Fibroblast of peridontal ligament (primary cell): ENCODE measurements at regions not wholly inside any gene's neighbourhood (a gene's known extent, or its start where the extent isn't known, plus 50 kb on each side); places are given as distances from the start of the nearest gene placed in this dataset.
"Not testable (repeated sequence)": the region's sequence is repeated elsewhere in the genome, so short reads cannot be mapped to it uniquely, and the experiment has no call there.

ENCODE experiments used
- DNase-seq: peaks from one replicate; pipeline ENCODE4 v3.0.0-alpha.2; 2010; ENCODE audit errors: extremely low read depth

GRCh38 chr6:128738112-128738511, 144.8 kb upstream of the LAMA2 start:
- no peak for DNase-seq

DNA sequence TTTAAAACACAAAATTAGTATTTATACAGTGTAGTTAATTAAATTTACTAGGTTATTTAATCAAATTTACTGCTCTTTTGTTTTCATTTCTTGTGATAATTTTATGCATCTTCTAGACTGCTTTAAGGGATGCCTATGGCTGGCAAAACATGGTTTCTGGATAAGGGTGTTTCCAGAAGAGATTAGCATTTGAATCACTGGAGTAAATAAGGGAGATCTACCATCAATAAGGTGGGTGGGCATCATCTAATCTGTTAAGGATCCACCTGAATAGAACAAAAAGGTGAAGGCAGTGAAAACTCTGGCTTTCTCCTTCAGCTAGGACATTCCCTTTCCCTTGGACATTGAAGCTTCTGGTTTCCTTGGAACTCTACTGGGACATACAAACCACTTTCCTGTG, 146.2 kb upstream of the LAMA2 start:
- DNase-seq: no peak

DNA sequence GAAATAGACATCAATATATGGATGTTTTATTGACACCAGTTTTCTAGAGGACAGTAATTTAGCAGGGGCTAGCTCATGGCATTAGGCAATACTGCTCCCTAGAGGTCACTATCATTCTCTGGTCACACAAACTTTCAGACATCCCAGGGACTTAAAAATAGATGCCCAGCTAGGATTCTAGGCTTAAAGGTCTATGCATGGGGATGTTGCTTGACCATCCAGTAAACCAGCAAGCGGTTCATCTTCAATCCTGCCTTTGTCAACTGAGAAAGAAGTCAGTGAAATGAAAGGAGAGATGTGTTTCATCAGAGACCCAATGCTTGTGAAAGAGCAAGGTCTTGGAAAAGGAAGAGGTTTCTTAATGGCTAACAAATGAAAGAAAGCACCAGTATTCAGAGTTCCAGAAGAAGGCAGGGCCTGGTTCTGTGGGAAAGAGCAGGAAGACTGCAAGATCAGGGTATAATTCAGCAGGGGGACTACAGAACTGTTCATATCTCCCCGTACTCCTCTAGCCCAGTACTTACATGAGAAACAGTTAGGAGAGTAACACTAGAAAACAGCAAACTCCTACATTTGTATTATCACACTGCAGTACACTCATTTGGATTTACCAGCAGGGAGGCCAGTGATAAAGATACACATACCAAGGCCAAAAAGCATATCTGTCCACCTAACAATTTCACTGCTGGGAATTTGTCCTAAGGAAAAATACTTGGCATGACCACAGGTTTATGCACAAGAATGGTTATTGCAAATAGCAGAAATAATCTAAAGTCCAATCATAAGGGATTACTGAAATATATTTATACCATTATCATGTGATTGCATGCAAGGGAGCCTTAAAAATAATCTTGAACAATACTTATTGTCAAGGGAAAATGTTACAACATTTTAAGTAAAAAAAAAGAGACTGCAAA, 151.4 kb upstream of the LAMA2 start:
- peak; percentile 79 for DNase-seq

GRCh38 chr6:128727500-128727899, 155.4 kb upstream of the LAMA2 start:
- DNase-seq: no peak

GRCh38 chr6:128725271-128726233, 157.4 kb upstream of the LAMA2 start:
- DNase-seq: peak; percentile 64

- DNase-seq: no peak
Observed at GRCh38 chr6:128724738-128725137, 158.2 kb upstream of the LAMA2 start.

- peak; percentile 13 for DNase-seq
Observed at GRCh38 chr6:128723667-128724066, 159.3 kb upstream of the LAMA2 start.

DNA sequence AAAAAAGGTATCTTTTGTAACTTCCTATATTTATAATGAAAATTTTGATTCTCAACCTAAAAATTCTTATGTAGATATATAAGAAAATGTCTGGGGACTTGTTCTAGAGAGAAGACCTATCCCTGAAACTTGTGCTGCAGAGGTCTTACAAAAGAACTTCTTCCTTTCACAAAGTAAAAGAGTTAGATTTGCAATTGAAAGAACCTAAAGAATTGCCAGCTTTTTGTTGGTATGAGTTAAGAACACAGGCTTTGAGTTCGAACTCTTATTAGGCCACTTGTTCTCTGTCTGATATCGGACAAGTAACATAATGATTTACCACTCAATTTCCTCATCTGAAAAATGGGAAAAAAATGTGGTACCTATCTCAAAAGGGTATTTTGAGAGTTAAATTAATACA, 162.0 kb upstream of the LAMA2 start:
- DNase-seq: no peak

DNA sequence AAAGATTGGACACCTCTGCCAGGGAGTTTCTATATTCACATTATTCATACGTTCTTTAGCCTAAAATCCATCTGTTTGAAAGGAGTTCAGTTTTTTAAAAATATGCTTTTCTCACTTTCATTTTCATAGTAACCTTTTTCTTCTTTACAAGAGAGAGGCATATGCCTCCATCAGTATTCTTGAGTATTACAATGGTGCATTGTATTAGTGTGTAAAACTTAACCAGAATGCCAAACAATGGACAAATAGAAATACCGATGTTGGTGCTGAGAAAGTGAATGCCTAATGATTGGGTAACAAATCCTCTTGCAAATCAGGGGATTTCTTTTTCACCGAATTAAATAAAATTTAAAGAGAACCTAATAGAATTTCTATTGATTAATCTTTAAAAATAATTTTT, 163.2 kb upstream of the LAMA2 start:
- DNase-seq: no peak

DNA sequence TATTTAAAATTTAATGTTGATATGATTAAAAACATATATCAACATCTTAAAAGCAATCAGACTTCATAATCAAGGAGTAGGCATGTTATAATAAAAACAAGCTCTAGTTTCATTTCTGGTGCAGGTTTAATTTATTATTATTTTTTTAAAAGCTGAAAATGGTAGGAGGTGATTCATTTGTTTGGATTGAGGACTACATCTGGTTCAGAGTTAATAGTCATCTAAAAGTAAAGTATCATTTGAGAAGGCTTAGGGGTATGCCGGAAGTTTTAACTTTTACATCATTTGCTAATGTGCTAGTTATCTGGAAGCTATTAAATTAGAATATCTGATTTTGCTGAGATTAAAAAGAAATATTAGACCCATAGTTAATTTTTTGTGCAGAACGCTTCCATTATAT, 169.5 kb upstream of the LAMA2 start:
- peak; percentile 29 for DNase-seq

DNA sequence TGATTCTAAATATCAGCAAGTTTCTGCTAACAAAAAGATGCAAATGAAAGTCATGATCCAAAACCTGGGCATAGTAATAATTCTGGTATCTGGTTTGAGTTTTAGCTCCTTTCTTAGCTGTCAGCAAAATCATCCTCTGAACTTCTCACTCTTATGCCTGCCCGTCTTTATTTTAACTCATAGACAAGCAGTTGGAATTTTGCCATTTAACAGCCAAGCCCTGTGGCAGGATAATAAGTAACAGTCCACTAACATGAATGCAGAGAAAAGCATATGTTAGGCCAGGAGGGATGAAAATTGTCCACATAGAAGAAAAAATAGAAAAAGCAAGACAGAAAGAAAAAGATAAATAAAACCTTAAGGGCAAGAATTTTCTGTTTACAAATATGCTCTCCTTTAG, 170.0 kb upstream of the LAMA2 start:
- peak; percentile 19 for DNase-seq

GRCh38 chr6:128711149-128711548, 171.8 kb upstream of the LAMA2 start:
- no peak for DNase-seq

DNA sequence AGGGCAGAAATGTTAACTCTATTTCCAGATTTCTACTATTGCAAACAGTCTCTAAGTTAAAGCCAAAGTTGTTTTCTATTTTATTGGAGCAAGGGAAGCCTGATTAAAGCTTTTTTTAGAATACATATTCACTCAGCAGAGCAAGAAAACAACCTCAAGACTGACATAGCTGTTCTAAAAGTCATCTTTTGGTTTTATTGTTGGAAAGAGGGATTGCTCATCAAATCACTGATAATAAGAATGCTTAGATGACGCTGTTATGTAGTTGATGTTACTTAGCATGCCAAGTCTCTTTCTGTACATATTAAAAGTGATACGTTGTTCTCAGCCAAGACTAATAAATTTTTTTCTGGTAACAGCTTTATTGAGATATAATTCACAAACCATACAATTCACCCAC, 172.6 kb upstream of the LAMA2 start:
- no peak for DNase-seq

GRCh38 chr6:128704601-128705000, 178.3 kb upstream of the LAMA2 start:
- no peak for DNase-seq

DNA sequence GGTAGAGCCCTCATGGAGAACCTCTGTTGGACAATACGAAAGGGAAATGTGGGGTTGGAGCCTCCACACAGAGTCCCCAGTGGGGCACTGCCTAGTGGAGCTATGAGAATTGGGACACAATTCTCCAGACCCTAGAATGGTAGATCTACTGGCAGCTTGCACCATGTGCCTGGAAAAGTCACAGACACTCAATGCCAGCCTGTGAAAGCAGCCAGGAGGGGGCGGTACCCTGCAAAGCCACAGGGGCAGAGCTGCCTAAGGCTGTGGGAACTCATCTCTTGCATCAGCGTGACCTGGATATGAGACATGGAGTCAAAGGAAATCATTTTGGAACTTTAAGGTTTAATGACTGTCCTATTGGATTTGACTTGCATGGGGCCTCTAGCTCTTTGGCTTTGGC, 179.1 kb upstream of the LAMA2 start:
- not testable (repeated sequence) for DNase-seq

DNA sequence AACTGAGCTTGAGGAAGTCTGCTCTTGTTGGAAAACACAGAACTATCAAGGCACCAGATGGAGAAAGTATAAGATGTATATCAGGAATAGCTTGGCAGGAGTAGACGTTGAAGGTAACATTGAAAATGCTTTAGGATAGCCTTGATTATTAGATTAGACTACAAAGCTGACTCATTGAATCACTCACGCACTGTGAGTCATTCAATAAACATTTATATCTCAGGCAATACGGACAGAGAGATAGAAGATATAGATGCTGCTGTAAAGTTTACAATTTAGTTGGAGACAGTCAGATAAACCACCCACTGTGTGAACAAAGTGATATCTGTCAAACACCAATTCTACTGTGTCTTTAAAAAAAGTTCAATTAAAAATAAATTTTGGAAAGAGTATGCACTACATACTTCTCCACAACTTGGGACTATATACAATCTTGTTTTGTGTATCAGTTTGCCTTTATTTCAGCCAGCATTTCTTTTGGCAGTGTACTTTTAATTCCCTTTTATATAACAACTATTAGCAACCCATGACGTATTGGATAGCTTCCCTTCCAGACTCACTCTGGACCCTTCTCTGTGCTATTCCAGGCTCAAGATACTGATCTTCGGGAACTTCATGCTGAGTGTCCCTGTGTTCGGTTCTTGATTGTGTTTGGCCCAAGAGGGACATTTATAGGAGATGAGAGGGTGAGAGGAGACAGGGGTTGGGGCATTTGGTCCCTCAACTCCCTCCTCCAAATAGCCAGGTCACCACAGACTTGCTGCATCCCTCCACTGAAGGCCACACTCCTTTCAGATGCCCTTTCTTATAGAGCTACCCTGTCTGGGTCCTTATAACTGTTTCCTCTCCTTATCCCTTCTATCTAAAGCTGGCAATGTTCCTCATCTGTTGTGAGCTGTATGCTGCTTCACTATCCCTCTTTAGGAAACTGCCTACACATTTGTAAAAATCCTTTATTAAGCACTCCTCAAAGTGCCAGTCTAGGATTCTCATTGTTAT, 176.6 kb upstream of the PTPRK start:
- peak; percentile 53 for DNase-seq

- DNase-seq: no peak
Observed at GRCh38 chr6:128694303-128695009, 174.1 kb upstream of the PTPRK start.

GRCh38 chr6:128690063-128690462, 169.7 kb upstream of the PTPRK start:
- no peak for DNase-seq

DNA sequence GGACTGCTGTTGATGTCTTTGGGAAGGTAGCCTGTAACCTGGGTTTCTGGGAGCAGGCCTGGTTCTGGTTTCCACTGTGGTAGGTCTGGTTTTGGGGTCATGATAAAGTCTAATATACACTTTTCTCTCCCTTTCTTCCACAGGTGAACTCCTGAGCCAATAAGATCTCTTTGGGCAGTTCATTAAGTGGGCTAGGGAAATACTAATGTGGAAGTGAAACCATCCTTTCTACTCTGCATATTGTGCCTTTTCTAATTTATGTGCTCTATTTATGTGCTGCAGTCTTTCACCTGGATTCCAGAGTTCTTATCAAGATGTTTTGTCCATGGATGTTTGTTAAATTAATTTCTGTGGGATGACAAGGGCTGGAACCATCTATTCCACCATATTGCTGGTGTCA, 165.7 kb upstream of the PTPRK start:
- no peak for DNase-seq

DNA sequence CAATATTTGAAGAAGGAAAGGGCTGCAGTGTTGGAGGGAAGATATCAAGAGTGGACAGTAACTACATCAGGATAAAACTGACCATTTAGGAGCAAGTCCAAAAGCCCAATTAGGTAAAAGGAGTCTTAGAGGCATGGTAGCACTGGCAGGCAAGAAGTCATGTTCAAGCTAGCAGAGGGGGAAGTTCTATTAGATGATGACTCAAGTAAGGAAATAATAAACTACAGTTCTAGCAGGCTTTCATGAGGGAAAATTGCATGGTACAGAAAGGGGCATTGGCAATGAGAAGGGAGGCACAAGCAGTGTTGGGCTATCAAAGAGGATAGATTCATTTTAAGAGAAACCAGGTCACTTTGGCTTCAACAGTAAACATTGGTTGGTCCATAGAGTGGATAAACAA, 156.1 kb upstream of the PTPRK start:
- DNase-seq: no peak

DNA sequence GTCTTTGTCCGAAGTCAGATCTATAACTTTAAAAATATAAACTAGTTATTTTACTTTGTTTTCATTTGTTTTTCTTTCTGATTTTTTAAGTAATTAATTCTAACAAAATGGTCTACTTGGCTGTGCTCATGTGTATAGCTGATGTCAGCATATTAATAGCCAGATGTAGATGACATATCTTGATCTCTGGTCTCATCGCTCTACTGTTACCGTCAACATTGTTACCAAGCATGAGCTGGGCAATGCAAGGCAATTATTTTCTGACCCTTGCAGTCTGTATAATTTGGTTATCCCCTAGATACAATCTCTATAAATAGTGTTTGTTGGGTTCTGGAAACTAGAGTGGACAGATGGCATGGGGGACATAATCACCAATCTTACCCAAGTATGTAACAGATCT, 151.6 kb upstream of the PTPRK start:
- no peak for DNase-seq
